IPS-18a (cell line): ENCODE measurements at regions not wholly inside any gene's neighbourhood (a gene's known extent, or its start where the extent isn't known, plus 50 kb on each side); places are given as distances from the start of the nearest gene placed in this dataset.
"Not testable (repeated sequence)": the region's sequence is repeated elsewhere in the genome, so short reads cannot be mapped to it uniquely, and the experiment has no call there.

Experiments
- H3K27ac ChIP-seq: one replicate; pipeline ENCODE4 v1.5.1; 2013; ENCODE audit warnings: low read length
- H3K27me3 ChIP-seq: one replicate; pipeline ENCODE4 v1.6.1; 2013; ENCODE audit warnings: mild to moderate bottlenecking, low read length; ENCODE audit not compliant: control insufficient read depth, insufficient read depth
- H3K36me3 ChIP-seq: one replicate; pipeline ENCODE4 v1.6.1; 2013; ENCODE audit warnings: low read depth, low read length; ENCODE audit not compliant: control insufficient read depth
- H3K4me1 ChIP-seq: one replicate; pipeline ENCODE4 v1.6.1; 2013; ENCODE audit warnings: low read depth, low read length; ENCODE audit not compliant: control insufficient read depth
- H3K4me3 ChIP-seq: one replicate; pipeline ENCODE4 v1.5.1; 2013; ENCODE audit warnings: low read length
- H3K9ac ChIP-seq: one replicate; pipeline ENCODE4 v1.6.1; 2013; ENCODE audit warnings: mild to moderate bottlenecking, low read length, moderate library complexity
- H3K9me3 ChIP-seq: one replicate; pipeline ENCODE4 v1.6.1; 2013; ENCODE audit warnings: low read depth, low read length; ENCODE audit not compliant: control insufficient read depth

DNA sequence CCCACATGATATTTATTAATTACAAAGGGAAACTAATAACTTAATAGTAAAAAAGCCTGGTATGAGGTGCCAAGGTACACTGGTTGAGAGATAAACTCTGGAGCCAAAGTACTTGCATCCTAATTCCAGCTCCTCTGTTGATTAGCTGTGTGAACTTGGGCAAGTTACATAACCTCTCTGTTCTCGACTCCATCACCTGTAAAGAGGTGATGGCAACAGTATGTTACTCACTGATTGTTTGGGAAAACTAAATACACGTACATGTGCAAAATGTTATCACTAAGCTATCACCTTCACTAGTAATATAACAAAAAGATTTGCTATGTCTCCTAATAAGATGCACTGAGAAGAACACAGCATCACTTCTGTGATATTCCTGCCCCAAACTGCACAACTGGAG lies 206.4 kb downstream of the MEX3B start:
- Histone ChIP-seq H3K9ac (no peak overlapping the region), H3K4me1 (peaks cover 2% of the 10 kb centered on the region), H3K27ac (no peak overlapping the region), H3K9me3 (no peaks in the 10 kb centered on the region), H3K36me3 (no peaks in the 10 kb centered on the region), H3K27me3 (no peaks in the 10 kb centered on the region), H3K4me3 (no peak overlapping the region)

DNA sequence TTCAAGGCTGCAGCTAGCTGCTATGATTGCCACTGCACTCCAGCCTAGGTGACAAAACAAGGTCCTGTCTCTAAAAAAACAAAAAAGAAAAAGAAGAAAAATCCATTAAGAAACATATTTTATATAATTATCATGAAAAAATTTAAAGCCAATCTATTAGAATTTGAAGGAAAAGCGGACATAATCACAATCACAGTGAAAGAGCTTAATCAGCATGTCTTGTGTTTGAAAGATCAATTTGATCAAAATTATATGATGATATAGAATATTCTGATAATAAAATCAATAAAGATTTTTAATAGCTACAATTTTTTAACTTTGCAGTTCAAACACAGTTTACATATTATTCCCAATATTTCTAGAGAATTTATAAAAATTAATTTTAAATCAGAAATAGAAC lies 210.1 kb downstream of the MEX3B start:
- Histone ChIP-seq H3K4me1 (peaks cover 7% of the 10 kb centered on the region), H3K36me3 (no peaks in the 10 kb centered on the region), H3K27ac (no peak overlapping the region), H3K9ac (no peak overlapping the region), H3K4me3 (no peak overlapping the region), H3K9me3 (no peaks in the 10 kb centered on the region), H3K27me3 (no peaks in the 10 kb centered on the region)

DNA sequence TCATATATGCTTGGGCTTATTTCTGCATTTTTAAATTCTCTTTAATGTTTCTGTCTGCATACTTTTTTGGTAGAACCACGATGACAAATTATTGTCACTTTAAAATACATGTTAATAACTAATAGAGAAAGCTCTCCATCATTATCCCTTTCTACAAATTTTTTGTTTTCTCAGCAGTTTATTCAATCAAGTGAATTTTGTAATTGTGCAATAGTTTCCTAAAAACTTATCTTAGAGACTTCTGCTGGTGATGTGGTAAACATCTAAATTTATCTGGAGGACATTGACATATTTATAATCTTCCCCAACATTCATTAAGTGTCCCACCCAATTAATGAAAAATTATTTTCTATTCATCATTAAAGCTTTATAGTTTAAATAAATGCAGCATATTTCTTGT lies 215.3 kb downstream of the MEX3B start:
- H3K27ac ChIP-seq: no peak overlapping the region
- no peak overlapping the region for H3K4me3 ChIP-seq
- peaks cover 10% of the 10 kb centered on the region for H3K4me1 ChIP-seq

DNA sequence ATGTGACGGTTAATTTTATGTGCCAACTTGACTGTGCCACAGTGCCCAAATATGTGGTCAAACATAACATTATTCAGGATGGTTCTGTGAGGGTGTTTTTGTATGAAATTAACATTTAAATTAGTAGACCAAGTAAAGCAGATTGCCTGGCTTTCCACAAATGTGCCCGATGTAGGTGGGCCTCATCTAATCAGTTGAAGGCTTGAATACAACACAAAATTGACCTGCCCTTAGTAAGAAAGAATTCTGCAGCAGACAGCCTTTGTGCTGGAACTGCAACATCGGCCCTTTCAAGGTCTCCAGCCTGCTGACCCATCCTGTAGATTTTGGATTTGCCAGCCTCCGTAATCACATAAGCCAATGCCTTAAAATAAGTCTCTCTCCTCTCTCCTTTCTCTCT lies 215.9 kb downstream of the MEX3B start:
- H3K27me3 ChIP-seq: no peaks in the 10 kb centered on the region
- no peak overlapping the region for H3K27ac ChIP-seq
- H3K9me3 ChIP-seq: no peaks in the 10 kb centered on the region

More for the DNA sequence above, 215.3 kb downstream of the MEX3B start:
- Histone ChIP-seq H3K27me3 (no peaks in the 10 kb centered on the region), H3K9ac (no peak overlapping the region), H3K36me3 (no peaks in the 10 kb centered on the region), H3K9me3 (no peaks in the 10 kb centered on the region)

DNA sequence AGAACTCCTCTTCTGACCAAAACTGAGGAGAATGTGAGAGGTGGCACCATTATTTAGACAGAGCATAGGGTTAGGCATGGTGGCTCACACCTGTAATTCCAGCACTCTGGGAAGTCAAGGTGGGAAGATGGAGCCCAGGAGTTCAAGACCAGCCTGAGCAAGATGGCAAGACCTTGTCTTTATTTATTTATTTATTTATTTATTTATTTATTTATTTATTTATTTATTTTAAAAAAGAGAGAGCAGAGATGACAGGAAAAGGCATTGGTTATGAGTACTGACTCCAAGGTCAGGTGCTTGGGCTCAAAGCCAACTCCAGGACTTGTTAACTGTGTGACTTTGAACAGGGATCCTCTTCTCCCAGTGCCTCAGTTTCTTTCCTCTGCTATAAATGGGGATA lies 217.7 kb downstream of the MEX3B start:
- H3K36me3 ChIP-seq: no peaks in the 10 kb centered on the region
- H3K9me3 ChIP-seq: no peaks in the 10 kb centered on the region
- H3K27me3 ChIP-seq: no peaks in the 10 kb centered on the region
- peaks cover 10% of the 10 kb centered on the region for H3K4me1 ChIP-seq
- no peak overlapping the region for H3K9ac ChIP-seq
- no peak overlapping the region for H3K4me3 ChIP-seq
- H3K27ac ChIP-seq: no peak overlapping the region

More for the DNA sequence above, 215.9 kb downstream of the MEX3B start:
- no peak overlapping the region for H3K4me3 ChIP-seq
- H3K4me1 ChIP-seq: peaks cover 10% of the 10 kb centered on the region
- no peak overlapping the region for H3K9ac ChIP-seq
- no peaks in the 10 kb centered on the region for H3K36me3 ChIP-seq

DNA sequence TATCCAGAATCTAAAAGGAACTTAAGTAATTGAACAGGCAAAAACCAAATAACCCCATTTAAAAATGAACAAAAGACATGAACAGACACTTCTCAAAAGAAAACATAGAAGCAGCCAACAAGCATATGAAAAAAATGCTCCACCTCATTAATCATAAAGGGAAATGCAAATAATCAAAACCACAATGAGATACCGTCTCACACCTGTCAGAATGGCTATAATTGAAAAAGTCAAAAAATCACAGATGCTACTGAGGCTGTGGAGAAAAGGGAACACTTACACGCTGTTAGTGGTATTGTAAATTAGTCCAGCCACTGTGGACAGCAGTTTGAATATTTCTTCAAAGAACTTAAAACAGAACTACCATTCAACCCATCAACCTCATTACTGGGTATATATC lies 220.7 kb downstream of the MEX3B start:
- Histone ChIP-seq H3K27me3 (no peaks in the 10 kb centered on the region), H3K27ac (no peak overlapping the region), H3K4me3 (no peak overlapping the region)

DNA sequence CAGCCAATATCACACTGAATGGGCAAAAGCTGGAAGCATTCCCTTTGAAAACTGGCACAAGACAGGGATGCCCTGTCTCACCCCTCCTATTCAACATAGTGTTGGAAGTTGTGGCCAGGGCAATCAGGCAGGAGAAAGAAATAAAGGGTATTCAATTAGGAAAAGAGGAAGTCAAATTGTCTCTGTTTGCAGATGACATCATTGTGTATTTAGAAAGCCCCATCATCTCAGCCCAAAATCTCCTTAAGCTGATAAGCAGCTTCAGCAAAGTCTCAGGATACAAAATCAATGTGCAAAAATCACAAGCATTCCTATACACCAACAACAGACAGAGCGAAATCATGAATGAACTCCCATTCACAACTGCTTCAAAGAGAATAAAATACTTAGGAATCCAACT lies 223.2 kb downstream of the MEX3B start:
- H3K36me3 ChIP-seq, H3K9ac ChIP-seq, H3K4me1 ChIP-seq, H3K4me3 ChIP-seq, H3K9me3 ChIP-seq, H3K27me3 ChIP-seq, H3K27ac ChIP-seq: not testable (repeated sequence)

More for the DNA sequence above, 220.7 kb downstream of the MEX3B start:
- no peaks in the 10 kb centered on the region for H3K9me3 ChIP-seq
- no peak overlapping the region for H3K9ac ChIP-seq
- no peaks in the 10 kb centered on the region for H3K36me3 ChIP-seq
- H3K4me1 ChIP-seq: peaks cover 5% of the 10 kb centered on the region

DNA sequence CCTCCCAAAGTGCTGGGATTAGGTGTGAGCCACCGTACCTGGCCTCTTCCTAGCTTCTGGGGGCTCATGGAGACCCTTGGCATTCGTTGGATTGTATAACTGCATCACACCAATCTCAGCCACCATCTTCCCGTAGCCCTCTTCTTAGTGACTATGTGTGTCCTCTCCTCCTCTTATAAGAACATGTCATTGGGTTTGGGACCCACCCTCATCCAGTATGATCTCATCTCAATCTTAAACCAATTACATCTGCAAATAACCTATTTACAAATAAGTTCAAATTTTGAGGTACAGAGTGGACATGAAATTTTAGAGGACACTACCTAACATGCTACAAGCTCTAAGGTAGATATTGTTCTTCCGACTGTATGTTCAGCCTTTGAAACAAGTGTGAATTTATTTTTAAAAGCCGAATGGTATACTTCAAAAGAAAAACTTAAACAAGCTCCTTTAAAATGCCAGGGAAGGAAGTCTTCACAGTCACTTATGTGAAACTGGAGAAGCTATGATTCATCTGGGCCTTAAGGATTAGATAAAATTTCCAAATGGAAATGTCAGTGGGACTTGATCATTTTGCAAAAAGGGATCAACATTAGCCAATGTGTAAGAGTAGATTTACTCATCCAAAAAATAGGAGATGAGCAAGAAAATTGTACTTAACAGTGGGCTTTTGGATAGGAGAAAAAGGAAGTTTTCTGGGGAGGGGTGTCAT lies 225.7 kb downstream of the MEX3B start:
- H3K4me3 ChIP-seq: no peak overlapping the region
- no peaks in the 10 kb centered on the region for H3K36me3 ChIP-seq
- no peak overlapping the region for H3K27ac ChIP-seq
- no peaks in the 10 kb centered on the region for H3K9me3 ChIP-seq
- no peak overlapping the region for H3K9ac ChIP-seq
- H3K27me3 ChIP-seq: no peaks in the 10 kb centered on the region
- no peaks in the 10 kb centered on the region for H3K4me1 ChIP-seq

DNA sequence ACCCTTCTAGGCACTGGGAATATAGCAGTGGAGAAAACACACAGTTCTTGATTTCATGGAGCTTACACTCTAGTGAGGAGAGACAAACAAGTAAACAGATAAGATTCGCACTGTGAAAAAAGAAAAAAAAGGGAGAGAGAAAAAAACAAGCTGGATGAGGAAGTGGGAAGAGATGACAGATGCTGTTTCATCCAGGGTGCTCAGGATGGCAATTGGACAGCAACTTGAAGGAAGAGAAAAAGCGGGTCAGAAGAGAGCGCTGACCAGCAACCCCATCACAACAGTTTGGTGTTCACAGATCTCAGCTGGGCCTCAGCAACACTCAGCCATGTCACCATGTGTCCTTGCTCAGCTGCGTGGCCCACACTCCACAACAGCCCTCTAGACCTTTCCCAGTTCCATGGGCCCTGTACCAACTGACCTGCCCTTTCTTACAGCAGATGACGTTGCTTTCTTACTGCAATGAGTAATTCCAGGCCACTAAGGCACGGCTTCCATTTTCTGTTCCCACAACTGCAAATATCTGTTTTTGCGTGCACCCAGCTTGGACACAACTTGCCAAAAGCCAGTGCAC lies 230.8 kb downstream of the MEX3B start:
- no peak overlapping the region for H3K9ac ChIP-seq
- no peak overlapping the region for H3K27ac ChIP-seq
- H3K4me1 ChIP-seq: no peaks in the 10 kb centered on the region
- no peak overlapping the region for H3K4me3 ChIP-seq
- H3K9me3 ChIP-seq: no peaks in the 10 kb centered on the region
- no peaks in the 10 kb centered on the region for H3K27me3 ChIP-seq
- H3K36me3 ChIP-seq: no peaks in the 10 kb centered on the region

DNA sequence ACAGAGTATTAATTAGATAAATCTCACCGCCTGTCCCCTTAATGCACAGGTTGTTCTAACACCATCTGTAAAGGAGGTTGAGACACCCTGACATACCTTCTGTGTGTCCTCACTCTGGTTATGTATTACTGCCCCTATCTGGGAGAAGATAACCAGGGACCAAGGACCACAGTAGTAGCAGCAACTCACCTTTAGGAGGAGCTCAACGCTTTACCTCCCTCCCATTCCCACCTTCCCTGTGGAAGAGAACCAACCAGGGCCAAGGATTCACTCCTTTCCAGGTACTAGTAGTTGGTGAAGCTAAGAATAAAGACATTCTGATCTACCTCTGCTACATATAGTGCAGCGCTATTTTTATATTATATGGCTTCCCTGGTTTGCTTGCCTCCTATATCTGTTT lies 232.6 kb downstream of the MEX3B start:
- no peaks in the 10 kb centered on the region for H3K27me3 ChIP-seq

DNA sequence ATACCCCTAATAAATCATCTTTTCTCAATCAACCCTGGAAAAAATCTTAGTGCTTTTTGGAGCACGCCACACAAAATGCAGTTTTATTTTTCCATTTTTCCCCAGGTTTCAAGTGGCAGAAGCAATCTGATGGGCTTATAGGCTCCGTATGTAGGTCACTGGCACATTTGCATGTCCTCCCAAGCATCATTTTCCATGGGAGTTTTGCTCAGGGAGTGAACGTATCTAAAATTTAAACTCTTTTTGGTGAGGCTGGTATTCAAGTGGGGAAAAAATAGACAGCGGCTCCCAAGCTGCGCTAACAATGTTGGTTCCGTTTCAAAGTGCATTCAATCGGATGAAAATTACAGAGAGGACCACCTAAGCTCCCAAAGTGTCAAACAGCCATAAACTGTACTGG lies 233.4 kb downstream of the MEX3B start:
- H3K4me3 ChIP-seq: no peak overlapping the region

More for the DNA sequence above, 232.6 kb downstream of the MEX3B start:
- Histone ChIP-seq H3K4me3 (no peak overlapping the region), H3K9ac (no peak overlapping the region), H3K9me3 (no peaks in the 10 kb centered on the region), H3K4me1 (no peaks in the 10 kb centered on the region), H3K27ac (no peak overlapping the region), H3K36me3 (no peaks in the 10 kb centered on the region)

DNA sequence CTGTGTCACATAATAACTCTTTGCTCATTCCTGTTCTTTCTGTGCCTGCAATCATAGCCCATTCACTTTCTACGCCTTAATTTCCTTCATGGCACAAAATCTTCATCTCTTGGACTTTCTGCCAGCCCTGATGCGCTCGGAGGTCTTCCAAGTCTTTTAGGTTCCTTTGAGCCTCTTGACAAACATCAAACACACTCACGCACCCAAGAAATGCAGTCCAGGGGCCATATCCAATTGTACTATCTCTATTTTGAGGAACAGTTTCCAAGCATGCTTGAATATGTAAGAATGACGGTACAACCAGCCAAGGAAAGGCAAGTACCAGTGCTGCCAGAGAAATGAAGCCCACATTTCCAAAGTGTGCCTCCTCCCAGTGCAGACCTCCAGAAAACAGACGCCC lies 234.1 kb downstream of the MEX3B start:
- H3K27ac ChIP-seq: no peak overlapping the region
- H3K4me3 ChIP-seq: no peak overlapping the region
- H3K9ac ChIP-seq: no peak overlapping the region
- H3K4me1 ChIP-seq: no peaks in the 10 kb centered on the region
- no peaks in the 10 kb centered on the region for H3K27me3 ChIP-seq
- H3K36me3 ChIP-seq: no peaks in the 10 kb centered on the region
- H3K9me3 ChIP-seq: no peaks in the 10 kb centered on the region

More for the DNA sequence above, 233.4 kb downstream of the MEX3B start:
- Histone ChIP-seq H3K27ac (no peak overlapping the region), H3K9ac (no peak overlapping the region), H3K4me1 (no peaks in the 10 kb centered on the region), H3K36me3 (no peaks in the 10 kb centered on the region), H3K27me3 (no peaks in the 10 kb centered on the region), H3K9me3 (no peaks in the 10 kb centered on the region)
